PC-9 (cell line): ENCODE measurements at regions not wholly inside any gene's neighbourhood (a gene's known extent, or its start where the extent isn't known, plus 50 kb on each side); places are given as distances from the start of the nearest gene placed in this dataset.

Source experiments
- BruUV-seq: library from RNA; stranded (reverse); fragments of 400-500 nt; replicated peaks from 2 replicates; lab custom pipeline; 2021; lab: Mats Ljungman, UMichigan
- CTCF ChIA-PET: fragments of 300-600 bp; sonication (Branson Sonifier 250); formaldehyde crosslinking; loops from one replicate; lab custom pipeline; 2022; ENCODE audit warnings: antibody characterized with exemption; lab: Charles Lee
- POLR2A ChIA-PET: fragments of 300-600 bp; sonication (Branson Sonifier 250); formaldehyde crosslinking; loops from one replicate; lab custom pipeline; 2022; ENCODE audit warnings: antibody characterized with exemption; ENCODE audit not compliant: unreplicated experiment; lab: Charles Lee
- DNase-seq, 2 experiments: peaks; one replicate each; pipeline versions ENCODE4 v3.0.0 to v3.0.0-alpha.2; 2015 to 2022; ENCODE audit warnings: mixed read lengths in 1 of 2
- H2AFZ ChIP-seq: fragments of 200-600 bp; sonication (generic); 2 replicates; pipeline ENCODE4 v1.8.1; 2017; ENCODE audit warnings: antibody characterized with exemption
- H3F3A ChIP-seq: fragments of 200-600 bp; sonication (generic); 2 replicates; pipeline ENCODE4 v1.8.1; 2017; ENCODE audit warnings: antibody characterized with exemption, mild to moderate bottlenecking, low read depth; ENCODE audit not compliant: insufficient read depth
- H3K27ac ChIP-seq: fragments of 200-600 bp; sonication (generic); 2 replicates; pipeline ENCODE4 v1.6.1; 2016; ENCODE audit warnings: mixed run types
- H3K27me3 ChIP-seq: fragments of 200-600 bp; sonication (generic); 2 replicates; pipeline ENCODE4 v1.6.1; 2016; ENCODE audit warnings: low read depth, mixed run types; ENCODE audit not compliant: insufficient read depth
- H3K36me3 ChIP-seq: fragments of 200-600 bp; sonication (generic); 2 replicates; pipeline ENCODE4 v1.6.1; 2016; ENCODE audit warnings: low read depth, mixed run types
- H3K4me1 ChIP-seq: fragments of 200-600 bp; sonication (generic); replicated peaks from 2 replicates; pipeline ENCODE4 v1.6.1; 2016; ENCODE audit warnings: mixed run types; ENCODE audit not compliant: insufficient read depth
- H3K4me2 ChIP-seq: fragments of 200-600 bp; sonication (generic); 2 replicates; pipeline ENCODE4 v1.6.1; 2017; ENCODE audit warnings: mixed run types
- H3K4me3 ChIP-seq: fragments of 200-600 bp; sonication (generic); 2 replicates; pipeline ENCODE4 v1.6.1; 2016; ENCODE audit warnings: mixed run types
- H3K79me2 ChIP-seq: fragments of 200-600 bp; sonication (generic); 2 replicates; pipeline ENCODE4 v1.6.1; 2017; ENCODE audit warnings: low read depth, mixed run types
- H3K9me2 ChIP-seq: fragments of 200-600 bp; sonication (generic); 2 replicates; pipeline ENCODE4 v1.8.1; 2017; ENCODE audit warnings: mild to moderate bottlenecking; ENCODE audit not compliant: insufficient read depth
- H3K9me3 ChIP-seq: fragments of 200-600 bp; sonication (generic); 2 replicates; pipeline ENCODE4 v1.8.1; 2016; ENCODE audit warnings: low read depth; ENCODE audit not compliant: insufficient read depth
- H4K20me1 ChIP-seq: fragments of 200-600 bp; sonication (generic); 2 replicates; pipeline ENCODE4 v1.8.1; 2017; ENCODE audit not compliant: insufficient read depth
- EZH2 ChIP-seq: fragments of 200-600 bp; sonication (generic); IDR thresholded peaks from 2 replicates; pipeline ENCODE4 v1.8.0; 2017; ENCODE audit warnings: antibody characterized with exemption, low read depth
- intact Hi-C: fragments of 100-400 bp; cut with micrococcal nuclease; formaldehyde crosslinking; loops from one replicate; pipeline ENCODE4 v1.10.0; 2022; ENCODE audit not compliant: unreplicated experiment
- TF ChIP-seq, protein P1 (sequence below): fragments of 200-600 bp; sonication (generic); conservative IDR thresholded peaks from 2 replicates; pipeline ENCODE4 v1.6.1; 2017; ENCODE audit warnings: mixed run types, antibody characterized with exemption, mild to moderate bottlenecking, moderate library complexity

DNA sequence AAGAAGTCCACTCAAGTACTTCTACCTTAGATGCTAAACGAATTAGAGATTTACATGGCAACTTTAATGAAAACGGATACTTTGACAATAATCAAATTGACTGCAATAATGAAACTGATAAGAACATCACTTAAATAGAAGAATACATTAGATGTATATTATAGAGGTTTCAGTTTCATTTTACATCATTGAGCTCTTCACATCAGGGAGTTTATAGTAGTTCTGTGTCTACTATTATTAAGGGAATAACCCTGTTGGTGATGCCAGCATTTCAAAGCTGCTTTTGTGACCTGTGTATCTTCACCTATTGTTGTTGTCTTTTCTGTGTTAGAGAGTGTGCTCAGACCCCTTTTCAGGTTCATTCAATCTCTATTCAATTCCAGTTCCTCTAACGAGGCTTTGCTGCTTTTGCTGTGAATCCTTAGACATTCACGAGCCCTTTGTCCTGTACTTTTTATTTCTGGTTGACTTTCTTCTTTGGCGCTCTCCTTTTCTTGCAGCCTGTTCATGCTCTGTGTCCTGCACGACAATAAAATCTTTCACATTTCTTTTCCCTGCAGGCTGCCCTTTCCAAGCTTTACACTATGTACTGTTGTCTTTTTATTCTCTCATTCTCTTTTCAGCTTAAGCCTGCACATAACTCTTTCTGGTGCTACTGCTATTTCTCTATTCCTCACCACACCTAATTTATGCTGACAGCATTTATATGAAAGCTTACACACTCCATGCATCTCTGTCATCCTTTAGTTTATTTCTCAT lies 232.1 kb downstream of the CPE start:
- no peak for DNase-seq
- peak overlapping the region; percentile 16; the same call in 1 of the 2 replicates for H3K4me2 ChIP-seq
- intact Hi-C loops, result no loop called here
- H3K9me2 ChIP-seq, result no peaks in the 10 kb centered on the region; the same call in 1 of the 2 replicates
- H3K36me3 ChIP-seq, result no peaks in the 10 kb centered on the region
- H3K27ac ChIP-seq, result no peak overlapping the region
- H3K4me1 ChIP-seq, result no peaks in the 10 kb centered on the region
- H3K4me3 ChIP-seq, result no peak overlapping the region
- TF ChIP-seq, protein P1, sequence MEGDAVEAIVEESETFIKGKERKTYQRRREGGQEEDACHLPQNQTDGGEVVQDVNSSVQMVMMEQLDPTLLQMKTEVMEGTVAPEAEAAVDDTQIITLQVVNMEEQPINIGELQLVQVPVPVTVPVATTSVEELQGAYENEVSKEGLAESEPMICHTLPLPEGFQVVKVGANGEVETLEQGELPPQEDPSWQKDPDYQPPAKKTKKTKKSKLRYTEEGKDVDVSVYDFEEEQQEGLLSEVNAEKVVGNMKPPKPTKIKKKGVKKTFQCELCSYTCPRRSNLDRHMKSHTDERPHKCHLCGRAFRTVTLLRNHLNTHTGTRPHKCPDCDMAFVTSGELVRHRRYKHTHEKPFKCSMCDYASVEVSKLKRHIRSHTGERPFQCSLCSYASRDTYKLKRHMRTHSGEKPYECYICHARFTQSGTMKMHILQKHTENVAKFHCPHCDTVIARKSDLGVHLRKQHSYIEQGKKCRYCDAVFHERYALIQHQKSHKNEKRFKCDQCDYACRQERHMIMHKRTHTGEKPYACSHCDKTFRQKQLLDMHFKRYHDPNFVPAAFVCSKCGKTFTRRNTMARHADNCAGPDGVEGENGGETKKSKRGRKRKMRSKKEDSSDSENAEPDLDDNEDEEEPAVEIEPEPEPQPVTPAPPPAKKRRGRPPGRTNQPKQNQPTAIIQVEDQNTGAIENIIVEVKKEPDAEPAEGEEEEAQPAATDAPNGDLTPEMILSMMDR, result no peak
- no peak for TF ChIP-seq EZH2
- BruUV-seq, result no TSS peak
- ChIA-PET POLR2A (no interaction called here), CTCF (no interaction called here)
- no peaks in the 10 kb centered on the region for H3F3A ChIP-seq
- H3K79me2 ChIP-seq, result no peaks in the 10 kb centered on the region
- H3K27me3 ChIP-seq, result no peaks in the 10 kb centered on the region
- no peaks in the 10 kb centered on the region for H4K20me1 ChIP-seq
- peak overlapping the region; percentile 48; the same call in 1 of the 2 replicates for H2AFZ ChIP-seq
- no peaks in the 10 kb centered on the region for H3K9me3 ChIP-seq

DNA sequence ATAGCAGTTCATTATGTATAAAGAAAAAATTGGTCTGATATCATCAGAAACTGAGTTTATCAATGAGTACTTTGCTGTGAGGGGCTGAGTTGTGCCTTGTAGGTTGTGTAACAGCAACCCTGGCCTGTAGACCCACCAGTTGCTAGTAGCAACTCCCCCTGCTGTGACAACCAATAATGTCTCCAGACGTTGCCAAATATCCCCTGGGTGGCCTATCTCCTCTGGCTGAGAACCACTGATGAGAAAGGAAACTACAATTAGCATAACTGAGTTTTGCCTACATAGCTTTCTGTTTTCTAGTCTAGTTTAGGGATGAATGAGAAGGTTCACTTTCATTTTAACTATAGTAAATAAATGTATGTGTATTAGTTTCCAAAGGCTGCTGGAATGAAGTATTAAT lies 234.1 kb downstream of the CPE start:
- no peak for DNase-seq
- Histone ChIP-seq H4K20me1 (no peaks in the 10 kb centered on the region), H3F3A (no peaks in the 10 kb centered on the region), H2AFZ (no peak overlapping the region), H3K79me2 (no peaks in the 10 kb centered on the region), H3K9me2 (no peaks in the 10 kb centered on the region; the same call in 1 of the 2 replicates), H3K36me3 (no peaks in the 10 kb centered on the region), H3K4me3 (no peak overlapping the region), H3K4me1 (no peaks in the 10 kb centered on the region), H3K4me2 (no peak overlapping the region), H3K27ac (no peak overlapping the region), H3K27me3 (no peaks in the 10 kb centered on the region), H3K9me3 (no peaks in the 10 kb centered on the region)
- no TSS peak for BruUV-seq
- intact Hi-C loops, result no loop called here
- TF ChIP-seq EZH2, result no peak
- TF ChIP-seq, protein P1, result no peak
- ChIA-PET CTCF (no interaction called here), POLR2A (no interaction called here)

DNA sequence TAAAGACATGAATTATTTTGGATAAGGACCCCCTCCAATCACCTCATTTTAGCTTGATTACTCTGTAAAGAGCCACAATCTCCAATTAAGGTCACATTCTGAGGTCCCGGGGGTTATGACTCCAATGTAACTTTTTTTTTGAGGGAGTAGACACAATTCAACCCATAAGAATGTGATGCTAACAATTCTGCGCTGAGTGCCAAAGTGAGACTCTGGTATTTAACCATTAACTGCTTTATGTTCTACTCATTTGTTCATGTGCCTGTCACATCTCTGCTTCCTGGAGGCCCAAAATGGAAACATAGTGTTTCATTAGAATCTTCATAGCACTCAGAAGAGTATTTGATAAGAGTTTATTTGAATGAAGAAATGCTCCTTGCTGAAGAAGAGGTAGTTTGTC lies 234.8 kb downstream of the CPE start:
- no peaks in the 10 kb centered on the region for H3K9me3 ChIP-seq
- H3K36me3 ChIP-seq, result no peaks in the 10 kb centered on the region
- CTCF ChIA-PET, result no interaction called here
- H3K4me1 ChIP-seq, result no peaks in the 10 kb centered on the region
- no peak for DNase-seq
- no TSS peak for BruUV-seq
- no peak for TF ChIP-seq EZH2
- TF ChIP-seq, protein P1, result no peak
- no peaks in the 10 kb centered on the region for H3K79me2 ChIP-seq
- no peak overlapping the region for H3K4me3 ChIP-seq
- POLR2A ChIA-PET, result no interaction called here
- no peaks in the 10 kb centered on the region for H3K9me2 ChIP-seq
- H3F3A ChIP-seq, result no peaks in the 10 kb centered on the region
- H4K20me1 ChIP-seq, result no peaks in the 10 kb centered on the region
- no peaks in the 10 kb centered on the region for H3K27me3 ChIP-seq
- H3K27ac ChIP-seq, result no peak overlapping the region
- H2AFZ ChIP-seq, result no peak overlapping the region
- H3K4me2 ChIP-seq, result no peak overlapping the region
- intact Hi-C loops, result no loop called here
